HCT116 (cell line): ENCODE measurements at regions not wholly inside any gene's neighbourhood (a gene's known extent, or its start where the extent isn't known, plus 50 kb on each side); places are given as distances from the start of the nearest gene placed in this dataset.

ENCODE experiments used
- ATAC-seq: fragments of 200-7000 bp; cut with Tn5 transposase; 2 replicates; pipeline ENCODE4 v1.9.1; 2020; ENCODE audit warnings: mild to moderate bottlenecking, moderate library complexity
- BruUV-seq: library from RNA; stranded (reverse); fragments of 400-500 nt; replicated peaks from 2 replicates; lab custom pipeline; 2021; lab: Mats Ljungman, UMichigan
- CTCF ChIA-PET: fragments of 300-600 bp; sonication (Branson Sonifier 250); formaldehyde crosslinking; loops from one replicate; lab custom pipeline; 2021; ENCODE audit warnings: antibody characterized with exemption; lab: Charles Lee
- POLR2A ChIA-PET: fragments of 300-600, 350-600 bp; sonication (Branson Sonifier 250); formaldehyde crosslinking; loops from one replicate; lab custom pipeline; 2021; ENCODE audit warnings: antibody characterized with exemption; lab: Charles Lee
- RAD21 ChIA-PET, 2 experiments: fragments of 300-600 bp; sonication (Branson Sonifier 250); formaldehyde crosslinking; loops; one replicate each; lab custom pipeline; 2023; ENCODE audit warnings: low total read pairs in 2 of 2; ENCODE audit not compliant: uncharacterized antibody in 2 of 2, unreplicated experiment in 2 of 2, low non-redundant PET in 1 of 2; lab: Charles Lee
- DNase-seq: peaks from one replicate; pipeline ENCODE4 v3.0.0-alpha.2; 2010; ENCODE audit warnings: low read depth, low spot score
- H2AFZ ChIP-seq: fragments of 200-600 bp; shearing (Covaris generic), sonication (generic); 2 replicates; pipeline ENCODE4 v1.6.1; 2017; ENCODE audit warnings: low read depth, mixed run types, mixed read lengths, antibody characterized with exemption, low read length; ENCODE audit not compliant: poor library complexity, severe bottlenecking
- H3K27ac ChIP-seq: 2 replicates; pipeline ENCODE4 v1.5.1; 2012; ENCODE audit warnings: low read depth, low read length
- H3K27me3 ChIP-seq: fragments of 200-600 bp; sonication (generic); 2 replicates; pipeline ENCODE4 v1.6.1; 2016; ENCODE audit warnings: mixed run types, low read length, mixed read lengths; ENCODE audit not compliant: insufficient read depth
- H3K36me3 ChIP-seq, 2 experiments: fragments of 200-500 bp in 1 of 2; fragments of 200-600 bp in 1 of 2; sonication (Bioruptor generic) in 1 of 2; sonication (generic) in 1 of 2; 2 replicates each; pipeline versions ENCODE4 v1.5.1 to v1.6.1; 2014 to 2016; ENCODE audit warnings: low read length in 2 of 2, inconsistent platforms in 1 of 2, mixed read lengths in 1 of 2, mixed run types in 1 of 2; ENCODE audit not compliant: insufficient read depth in 2 of 2, control insufficient read depth in 1 of 2
- H3K4me1 ChIP-seq, 2 experiments: fragments of 200-600 bp in 1 of 2; sonication (generic) in 1 of 2; 2 replicates each; pipeline versions ENCODE4 v1.5.1 to v1.6.1; 2012 to 2017; ENCODE audit warnings: low read length in 2 of 2, inconsistent platforms in 1 of 2, mild to moderate bottlenecking in 1 of 2, mixed read lengths in 1 of 2, mixed run types in 1 of 2, moderate library complexity in 1 of 2; ENCODE audit not compliant: insufficient read depth in 2 of 2, control insufficient read depth in 1 of 2
- H3K4me2 ChIP-seq: fragments of 200-600 bp; sonication (generic); 2 replicates; pipeline ENCODE4 v1.6.1; 2017; ENCODE audit warnings: mixed run types, low read length, mixed read lengths
- H3K4me3 ChIP-seq, 2 experiments: fragments of 200-600 bp in 1 of 2; sonication (generic) in 1 of 2; replicated peaks in 1 of 2; 2 replicates each; pipeline ENCODE4 v1.5.1; 2011 to 2016; ENCODE audit warnings: low read length in 2 of 2, control low read depth in 1 of 2, low read depth in 1 of 2, mild to moderate bottlenecking in 1 of 2, mixed read lengths in 1 of 2, mixed run types in 1 of 2
- H3K79me2 ChIP-seq: fragments of 200-600 bp; sonication (generic); 2 replicates; pipeline ENCODE4 v1.6.1; 2017; ENCODE audit warnings: mild to moderate bottlenecking, mixed run types, low read length, moderate library complexity, mixed read lengths; ENCODE audit not compliant: insufficient read depth
- H3K9ac ChIP-seq: fragments of 200-600 bp; sonication (generic); 2 replicates; pipeline ENCODE4 v1.6.1; 2016; ENCODE audit warnings: low read length, mixed read lengths
- H3K9me2 ChIP-seq: fragments of 200-600 bp; sonication (generic), shearing (Covaris generic); 2 replicates; pipeline ENCODE4 v1.6.1; 2017; ENCODE audit warnings: mixed run types, mild to moderate bottlenecking, moderate library complexity; ENCODE audit not compliant: insufficient read depth
- H3K9me3 ChIP-seq, 2 experiments: fragments of 200-500 bp in 1 of 2; fragments of 200-600 bp in 1 of 2; sonication (Bioruptor generic) in 1 of 2; sonication (generic) in 1 of 2; 2 replicates each; pipeline ENCODE4 v1.6.1; 2014 to 2017; ENCODE audit warnings: low read length in 2 of 2, mixed read lengths in 2 of 2, inconsistent platforms in 1 of 2, low read depth in 1 of 2, mild to moderate bottlenecking in 1 of 2, mixed run types in 1 of 2, moderate library complexity in 1 of 2; ENCODE audit not compliant: control insufficient read depth in 1 of 2, insufficient read depth in 1 of 2
- H4K20me1 ChIP-seq: fragments of 200-600 bp; sonication (generic), shearing (Covaris generic); 2 replicates; pipeline ENCODE4 v1.6.1; 2017; ENCODE audit warnings: mixed run types, mild to moderate bottlenecking, moderate library complexity; ENCODE audit not compliant: insufficient read depth
- ATF3 ChIP-seq: IDR thresholded peaks from 2 replicates; pipeline ENCODE4 v1.6.1; 2012
- CBX3 ChIP-seq: IDR thresholded peaks from 2 replicates; pipeline ENCODE4 v1.6.1; 2012; ENCODE audit warnings: low read depth
- ELF1 ChIP-seq: IDR thresholded peaks from 2 replicates; pipeline ENCODE4 v1.6.1; 2012; ENCODE audit warnings: low read depth, borderline replicate concordance
- EZH2 ChIP-seq: fragments of 200-600 bp; sonication (generic); IDR thresholded peaks from 2 replicates; pipeline ENCODE4 v1.6.1; 2017; ENCODE audit warnings: antibody characterized with exemption, mixed run types
- EZH2phosphoT487 ChIP-seq: fragments of 200-600 bp; IDR thresholded peaks from 2 replicates; pipeline ENCODE4 v1.6.1; 2018; ENCODE audit warnings: antibody characterized with exemption, borderline replicate concordance
- FOSL1 ChIP-seq: IDR thresholded peaks from 2 replicates; pipeline ENCODE4 v1.6.1; 2012; ENCODE audit warnings: low read depth
- POLR2A ChIP-seq: IDR thresholded peaks from 2 replicates; pipeline ENCODE4 v1.7.0; 2011; ENCODE audit warnings: borderline replicate concordance; ENCODE audit not compliant: insufficient read depth, insufficient read length; ENCODE audit errors: extremely low read depth
- REST ChIP-seq: IDR thresholded peaks from 2 replicates; pipeline ENCODE4 v1.6.1; 2012; ENCODE audit warnings: low read depth
- SRF ChIP-seq: IDR thresholded peaks from 2 replicates; pipeline ENCODE4 v1.6.1; 2012; ENCODE audit warnings: low read depth
- YY1 ChIP-seq: IDR thresholded peaks from 2 replicates; pipeline ENCODE4 v1.6.1; 2011; ENCODE audit warnings: low read length, low read depth, moderate library complexity, mild to moderate bottlenecking; ENCODE audit not compliant: insufficient replicate concordance; ENCODE audit errors: extremely low read depth
- ZNF274 ChIP-seq: fragments of 200-500 bp; sonication (Bioruptor generic); IDR thresholded peaks from 2 replicates; pipeline ENCODE4 v1.6.1; 2014; ENCODE audit warnings: mild to moderate bottlenecking, low read depth, low read length, inconsistent platforms
- intact Hi-C: fragments of 100-400 bp; cut with micrococcal nuclease; formaldehyde crosslinking; loops from 2 replicates; pipeline ENCODE4 v1.10.0; 2022
- TF ChIP-seq, protein P1 (sequence below): IDR thresholded peaks from 2 replicates; pipeline ENCODE4 v1.6.1; 2012

- H3K4me3 ChIP-seq = no peak overlapping the region
- no peaks in the 10 kb centered on the region for H3K9me2 ChIP-seq
- no peaks in the 10 kb centered on the region for H3K4me1 ChIP-seq
- no peaks in the 10 kb centered on the region for H4K20me1 ChIP-seq
- H3K27ac ChIP-seq = no peak overlapping the region
- no TSS peak for BruUV-seq
- no peaks in the 10 kb centered on the region for H3K27me3 ChIP-seq
- H3K9ac ChIP-seq = no peak overlapping the region
- no peaks in the 10 kb centered on the region for H3K79me2 ChIP-seq
- no peak overlapping the region for H2AFZ ChIP-seq
- CTCF ChIA-PET = no interaction called here
- ATAC-seq (no peak), DNase-seq (no peak)
- POLR2A ChIA-PET = no interaction called here
- H3K4me2 ChIP-seq = no peak overlapping the region
- TF ChIP-seq CBX3 = no peak
- intact Hi-C loops = no loop called here
- RAD21 ChIA-PET = no interaction called here
- H3K9me3 ChIP-seq = no peaks in the 10 kb centered on the region
- H3K36me3 ChIP-seq = no peaks in the 10 kb centered on the region
Measured at GRCh38 chr2:58651930-58652329, 410.8 kb upstream of the FANCL start.

DNA sequence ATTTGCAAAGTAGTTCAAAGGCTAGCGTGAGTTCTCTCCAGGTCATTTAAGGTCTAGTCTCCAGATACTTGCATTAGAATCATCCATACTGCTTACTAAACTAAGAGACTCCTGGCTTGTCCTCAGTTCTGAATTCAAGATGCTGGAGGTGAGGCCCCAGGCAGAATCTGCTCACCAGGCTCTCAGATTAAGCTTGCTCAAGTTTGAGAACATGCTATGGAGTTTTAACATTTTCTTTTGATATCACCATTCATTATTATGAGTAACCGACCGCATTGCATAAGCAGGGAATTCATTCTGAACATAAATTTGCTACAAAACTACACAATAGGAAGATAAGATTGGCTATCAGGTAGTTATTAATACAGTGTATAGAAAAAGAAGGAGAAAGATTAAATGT, 409.7 kb upstream of the FANCL start:
- Histone ChIP-seq H3K36me3 (no peaks in the 10 kb centered on the region), H2AFZ (no peak overlapping the region), H3K9me2 (no peaks in the 10 kb centered on the region), H3K4me3 (no peak overlapping the region), H3K4me1 (no peaks in the 10 kb centered on the region), H3K9ac (no peak overlapping the region), H3K27ac (no peak overlapping the region), H4K20me1 (no peaks in the 10 kb centered on the region), H3K9me3 (no peaks in the 10 kb centered on the region), H3K79me2 (no peaks in the 10 kb centered on the region), H3K4me2 (no peak overlapping the region), H3K27me3 (no peaks in the 10 kb centered on the region)
- ChIA-PET POLR2A (no interaction called here), RAD21 (no interaction called here), CTCF (no interaction called here)
- DNase-seq = no peak
- no peak for ATAC-seq
- BruUV-seq = no TSS peak
- intact Hi-C loops = no loop called here
- no peak for TF ChIP-seq ATF3

GRCh38 chr2:58649756-58650155, 408.6 kb upstream of the FANCL start:
- H2AFZ ChIP-seq = no peak overlapping the region
- H3K27me3 ChIP-seq = no peaks in the 10 kb centered on the region
- no peaks in the 10 kb centered on the region for H3K79me2 ChIP-seq
- no peaks in the 10 kb centered on the region for H3K9me3 ChIP-seq
- H3K9ac ChIP-seq = no peak overlapping the region
- DNase-seq (no peak), ATAC-seq (no peak)
- H3K9me2 ChIP-seq = no peaks in the 10 kb centered on the region
- H3K27ac ChIP-seq = no peak overlapping the region
- BruUV-seq = no TSS peak
- no peak overlapping the region for H3K4me3 ChIP-seq
- H4K20me1 ChIP-seq = no peaks in the 10 kb centered on the region
- H3K4me2 ChIP-seq = no peak overlapping the region
- intact Hi-C loops = no loop called here
- H3K4me1 ChIP-seq = no peaks in the 10 kb centered on the region
- CTCF ChIA-PET = no interaction called here
- H3K36me3 ChIP-seq = no peaks in the 10 kb centered on the region
- RAD21 ChIA-PET = no interaction called here
- POLR2A ChIA-PET = no interaction called here
- no peak for TF ChIP-seq POLR2A
- TF ChIP-seq YY1 = no peak
- no peak for TF ChIP-seq ZNF274
- no peak for TF ChIP-seq REST
- no peak for TF ChIP-seq EZH2phosphoT487
- no peak for TF ChIP-seq FOSL1
- TF ChIP-seq ELF1 = no peak
- no peak for TF ChIP-seq SRF
- TF ChIP-seq, protein P1, sequence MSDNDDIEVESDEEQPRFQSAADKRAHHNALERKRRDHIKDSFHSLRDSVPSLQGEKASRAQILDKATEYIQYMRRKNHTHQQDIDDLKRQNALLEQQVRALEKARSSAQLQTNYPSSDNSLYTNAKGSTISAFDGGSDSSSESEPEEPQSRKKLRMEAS = no peak
- no peak for TF ChIP-seq EZH2
